ENCODE measurements at regions not wholly inside any gene's neighbourhood (a gene's known extent, or its start where the extent isn't known, plus 50 kb on each side); places are given as distances from the start of the nearest gene placed in this dataset.

DNA sequence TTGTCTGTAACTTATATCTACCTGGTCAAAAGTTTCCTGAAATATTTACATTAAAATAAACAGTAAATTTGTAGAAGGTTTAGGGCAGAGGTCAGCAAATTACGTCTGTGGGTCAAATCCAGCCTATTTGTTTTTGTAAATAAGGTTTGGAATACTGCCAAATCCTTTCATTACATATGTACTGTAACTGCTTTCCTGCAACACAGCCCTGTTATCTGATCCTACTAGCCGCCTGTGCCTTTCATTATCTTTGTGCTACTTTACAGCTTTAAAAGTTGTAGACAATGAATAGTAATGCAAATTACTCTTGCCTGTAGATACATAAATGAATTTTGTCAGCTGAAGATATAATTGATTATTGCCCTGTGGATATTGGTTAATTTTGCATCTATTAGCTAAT lies 369.6 kb upstream of the SLC7A11 start:
- no peak overlapping the region for H3K4me3 ChIP-seq (ENCODE audit: low read length)
- DNase-seq (ENCODE audit: low read depth), result no peak
- no peak for TF ChIP-seq CTCF (conservative IDR thresholded peaks at IDR 0.05; ENCODE audit: low read length)

GRCh38 chr4:138611017-138611416 lies 368.9 kb upstream of the SLC7A11 start:
- TF ChIP-seq CTCF (conservative IDR thresholded peaks at IDR 0.05; ENCODE audit: low read length), result no peak
- DNase-seq (ENCODE audit: low read depth), result no peak
- no peak overlapping the region for H3K4me3 ChIP-seq (ENCODE audit: low read length)

GRCh38 chr4:138609943-138610350 lies 367.8 kb upstream of the SLC7A11 start:
- TF ChIP-seq CTCF (conservative IDR thresholded peaks at IDR 0.05; ENCODE audit: low read length), result no peak
- no peak overlapping the region for H3K4me3 ChIP-seq (ENCODE audit: low read length)
- peak; percentile 60 for DNase-seq (ENCODE audit: low read depth)

GRCh38 chr4:138604556-138604955 lies 362.4 kb upstream of the SLC7A11 start:
- no peak overlapping the region for H3K4me3 ChIP-seq (ENCODE audit: low read length)
- no peak for TF ChIP-seq CTCF (conservative IDR thresholded peaks at IDR 0.05; ENCODE audit: low read length)
- DNase-seq (ENCODE audit: low read depth), result no peak

- no peak overlapping the region for H3K4me3 ChIP-seq (ENCODE audit: low read length)
- peak; percentile 60 for DNase-seq (ENCODE audit: low read depth)
Observed at GRCh38 chr4:138602664-138603063, 360.5 kb upstream of the SLC7A11 start.

DNA sequence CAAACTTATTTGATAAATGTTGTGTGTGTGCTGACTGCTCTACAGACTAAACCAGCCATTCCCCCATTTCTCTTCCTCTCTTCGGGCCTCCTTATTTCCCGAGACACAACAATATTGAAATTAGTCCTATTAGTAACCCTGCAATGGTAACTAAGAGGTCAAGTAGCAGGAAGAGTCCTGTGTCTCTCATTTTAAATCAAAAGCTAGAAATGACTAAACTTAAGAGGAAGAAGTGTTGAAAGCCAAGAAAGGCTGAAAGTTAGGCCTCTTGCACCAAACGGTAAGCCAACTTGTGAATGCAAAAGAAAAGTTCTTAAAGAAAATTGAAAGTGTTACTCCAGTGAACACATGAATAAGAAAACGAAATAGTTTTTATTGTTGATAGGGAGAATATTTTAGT lies 357.8 kb upstream of the SLC7A11 start:
- TF ChIP-seq CTCF (conservative IDR thresholded peaks at IDR 0.05; ENCODE audit: low read length), result no peak

More at GRCh38 chr4:138602664-138603063, 360.5 kb upstream of the SLC7A11 start:
- no peak for TF ChIP-seq CTCF (conservative IDR thresholded peaks at IDR 0.05; ENCODE audit: low read length)

DNA sequence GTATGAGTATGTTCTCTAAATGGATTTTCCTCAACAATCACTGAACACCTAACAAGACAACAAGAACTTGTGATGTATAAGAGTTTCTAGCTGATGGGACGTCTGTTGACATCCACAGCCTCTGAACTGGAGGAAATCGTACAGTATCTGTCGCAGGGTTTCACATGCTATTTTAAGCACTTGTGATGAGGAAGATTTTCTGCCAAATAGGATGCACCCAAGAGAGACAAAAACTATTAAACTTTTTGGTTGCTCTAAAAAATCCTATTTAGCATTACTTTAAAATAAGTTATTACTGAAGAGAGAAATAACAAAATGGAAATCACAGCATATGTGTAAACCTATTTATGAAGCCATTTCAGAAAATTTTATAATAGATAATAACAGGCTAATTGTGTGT lies 356.1 kb upstream of the SLC7A11 start:
- no peak overlapping the region for H3K4me3 ChIP-seq (ENCODE audit: low read length)
- no peak for DNase-seq (ENCODE audit: low read depth)
- TF ChIP-seq CTCF (conservative IDR thresholded peaks at IDR 0.05; ENCODE audit: low read length), result no peak

More for the DNA sequence above, 357.8 kb upstream of the SLC7A11 start:
- no peak for DNase-seq (ENCODE audit: low read depth)
- no peak overlapping the region for H3K4me3 ChIP-seq (ENCODE audit: low read length)
